KMS-11 (cell line): ENCODE measurements at regions not wholly inside any gene's neighbourhood (a gene's known extent, or its start where the extent isn't known, plus 50 kb on each side); places are given as distances from the start of the nearest gene placed in this dataset.
"Not testable (repeated sequence)": the region's sequence is repeated elsewhere in the genome, so short reads cannot be mapped to it uniquely, and the experiment has no call there.

Experiments used
- H2AFZ ChIP-seq: fragments of 200-600 bp; sonication (generic); 2 replicates; pipeline ENCODE4 v1.6.1; 2016; ENCODE audit warnings: antibody characterized with exemption, mixed run types, low read depth
- H3K27ac ChIP-seq: fragments of 200-600 bp; sonication (generic); 2 replicates; pipeline ENCODE4 v1.6.1; 2016; ENCODE audit warnings: mild to moderate bottlenecking, mixed run types
- H3K27me3 ChIP-seq: fragments of 200-600 bp; sonication (generic); 2 replicates; pipeline ENCODE4 v1.6.1; 2017; ENCODE audit warnings: mild to moderate bottlenecking, low read depth, mixed run types, moderate library complexity; ENCODE audit not compliant: insufficient read depth
- H3K36me3 ChIP-seq: fragments of 200-600 bp; sonication (generic); 2 replicates; pipeline ENCODE4 v1.6.1; 2017; ENCODE audit warnings: mild to moderate bottlenecking, mixed run types; ENCODE audit not compliant: insufficient read depth
- H3K4me1 ChIP-seq: fragments of 200-600 bp; sonication (generic); 2 replicates; pipeline ENCODE4 v1.6.1; 2016; ENCODE audit warnings: mild to moderate bottlenecking, low read depth, mixed run types; ENCODE audit not compliant: poor library complexity, severe bottlenecking
- H3K4me2 ChIP-seq: fragments of 200-600 bp; sonication (generic); 2 replicates; pipeline ENCODE4 v1.7.0; 2016; ENCODE audit warnings: mild to moderate bottlenecking, mixed run types
- H3K4me3 ChIP-seq: fragments of 200-600 bp; sonication (generic); IDR thresholded peaks from 2 replicates; pipeline ENCODE4 v1.6.1; 2017; ENCODE audit warnings: low read depth, low read length, mixed read lengths; ENCODE audit not compliant: insufficient read depth
- H3K79me2 ChIP-seq: fragments of 200-600 bp; sonication (generic); 2 replicates; pipeline ENCODE4 v1.6.1; 2016; ENCODE audit warnings: low read depth, mixed run types; ENCODE audit not compliant: insufficient read depth
- H3K9ac ChIP-seq: fragments of 200-600 bp; sonication (generic); 2 replicates; pipeline ENCODE4 v1.6.1; 2016; ENCODE audit warnings: mild to moderate bottlenecking, mixed run types
- H4K20me1 ChIP-seq: fragments of 200-600 bp; sonication (generic); 2 replicates; pipeline ENCODE4 v1.6.1; 2016; ENCODE audit warnings: mild to moderate bottlenecking, mixed run types; ENCODE audit not compliant: insufficient read depth
- CTCF ChIP-seq: fragments of 200-600 bp; sonication (generic); conservative IDR thresholded peaks from 2 replicates; pipeline ENCODE4 v1.6.1; 2017; ENCODE audit warnings: low read depth, mild to moderate bottlenecking, antibody characterized with exemption, low read length, moderate library complexity, mixed read lengths

GRCh38 chr16:29321000-29321393 lies 85.5 kb downstream of the NPIPB11 start:
- no peak for TF ChIP-seq CTCF
- no peak overlapping the region for H3K27ac ChIP-seq
- H4K20me1 ChIP-seq, result no peaks in the 10 kb centered on the region
- no peaks in the 10 kb centered on the region for H3K79me2 ChIP-seq
- H2AFZ ChIP-seq, result no peak overlapping the region
- no peak overlapping the region for H3K9ac ChIP-seq
- no peaks in the 10 kb centered on the region for H3K4me1 ChIP-seq
- H3K36me3 ChIP-seq, result no peaks in the 10 kb centered on the region
- H3K4me2 ChIP-seq, result no peak overlapping the region
- H3K4me3 ChIP-seq, result no peak overlapping the region
- peaks cover 15% of the 10 kb centered on the region for H3K27me3 ChIP-seq

- no peak for TF ChIP-seq CTCF
- no peak overlapping the region for H3K9ac ChIP-seq
- H3K27ac ChIP-seq, result no peak overlapping the region
- H3K4me2 ChIP-seq, result no peak overlapping the region
- no peaks in the 10 kb centered on the region for H3K4me1 ChIP-seq
- H4K20me1 ChIP-seq, result no peaks in the 10 kb centered on the region
- peaks cover 20% of the 10 kb centered on the region for H3K27me3 ChIP-seq
- H3K36me3 ChIP-seq, result no peaks in the 10 kb centered on the region
- H3K79me2 ChIP-seq, result no peaks in the 10 kb centered on the region
- no peak overlapping the region for H3K4me3 ChIP-seq
- no peak overlapping the region for H2AFZ ChIP-seq
Measured at GRCh38 chr16:29320274-29320999, 86.1 kb downstream of the NPIPB11 start.

- Histone ChIP-seq H3K4me3 (no peak overlapping the region), H2AFZ (no peak overlapping the region), H3K79me2 (no peaks in the 10 kb centered on the region), H3K36me3 (no peaks in the 10 kb centered on the region), H3K4me2 (no peak overlapping the region), H3K27me3 (peaks cover 20% of the 10 kb centered on the region), H3K4me1 (no peaks in the 10 kb centered on the region), H4K20me1 (no peaks in the 10 kb centered on the region), H3K9ac (no peak overlapping the region), H3K27ac (no peak overlapping the region)
- no peak for TF ChIP-seq CTCF
Measured at GRCh38 chr16:29319726-29320125, 86.8 kb downstream of the NPIPB11 start.

- H3K4me1 ChIP-seq, H3K36me3 ChIP-seq, H3K4me2 ChIP-seq, H3K27ac ChIP-seq, H4K20me1 ChIP-seq, H2AFZ ChIP-seq, H3K4me3 ChIP-seq, H3K9ac ChIP-seq, H3K79me2 ChIP-seq: not testable (repeated sequence)
- H3K27me3 ChIP-seq, result peaks cover 29% of the 10 kb centered on the region
Measured at GRCh38 chr16:29318561-29318968, 87.9 kb downstream of the NPIPB11 start.

GRCh38 chr16:29318037-29318436 lies 88.5 kb downstream of the NPIPB11 start:
- Histone ChIP-seq H3K36me3 (no peaks in the 10 kb centered on the region), H3K27me3 (peaks cover 33% of the 10 kb centered on the region), H3K4me1 (no peaks in the 10 kb centered on the region), H3K79me2 (no peaks in the 10 kb centered on the region), H3K9ac (no peak overlapping the region), H3K4me2 (no peak overlapping the region), H2AFZ (no peak overlapping the region), H3K4me3 (no peak overlapping the region), H3K27ac (no peak overlapping the region), H4K20me1 (no peaks in the 10 kb centered on the region)
- no peak for TF ChIP-seq CTCF
